ENCODE measurements at regions not wholly inside any gene's neighbourhood (a gene's known extent, or its start where the extent isn't known, plus 50 kb on each side); places are given as distances from the start of the nearest gene placed in this dataset.

DNA sequence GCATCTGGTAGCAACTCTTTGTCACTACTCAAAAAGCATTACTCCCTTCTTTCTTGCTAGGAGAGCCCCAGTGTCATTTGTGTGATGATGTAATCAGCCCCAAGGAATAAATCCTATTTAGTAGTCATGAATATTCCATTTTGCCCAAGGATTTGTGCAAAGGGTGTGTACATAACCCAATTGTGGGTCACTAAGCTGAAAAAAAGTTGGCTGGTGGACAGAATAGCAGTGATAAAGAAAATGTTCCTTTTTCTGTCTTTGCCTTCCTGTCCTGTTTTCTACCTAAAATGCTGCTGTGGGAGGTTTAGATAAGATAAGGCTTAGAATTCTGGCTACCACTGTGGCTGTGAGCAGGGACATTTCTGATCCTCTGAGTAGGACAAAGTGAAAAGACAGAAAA, 223.1 kb upstream of the ITGA1 start:
- TF ChIP-seq POLR2A (IDR thresholded peaks at IDR 0.05), result no peak
- TF ChIP-seq CTCF (IDR thresholded peaks at IDR 0.05), result no peak
